GM11168 (cell line): ENCODE measurements at regions not wholly inside any gene's neighbourhood (a gene's known extent, or its start where the extent isn't known, plus 50 kb on each side); places are given as distances from the start of the nearest gene placed in this dataset.
"Not testable (repeated sequence)": the region's sequence is repeated elsewhere in the genome, so short reads cannot be mapped to it uniquely, and the experiment has no call there.

ENCODE experiments used
- in situ Hi-C: fragments of 300-500 bp; cut with MboI; formaldehyde crosslinking; loops from one replicate; pipeline ENCODE4 v1.12.0; 2022; ENCODE audit warnings: low sequenced_read_pairs; ENCODE audit not compliant: unreplicated experiment

- in situ Hi-C loops = no loop called here
Observed at GRCh38 chr18:55918444-55918843, 330.5 kb upstream of the TCF4 start.

GRCh38 chr18:55912919-55913318 lies 324.9 kb upstream of the TCF4 start:
- in situ Hi-C loops = no loop called here

- in situ Hi-C loops = no loop called here
Observed at GRCh38 chr18:55912071-55912470, 324.1 kb upstream of the TCF4 start.

GRCh38 chr18:55910296-55910695 lies 322.3 kb upstream of the TCF4 start:
- in situ Hi-C loops = no loop called here

DNA sequence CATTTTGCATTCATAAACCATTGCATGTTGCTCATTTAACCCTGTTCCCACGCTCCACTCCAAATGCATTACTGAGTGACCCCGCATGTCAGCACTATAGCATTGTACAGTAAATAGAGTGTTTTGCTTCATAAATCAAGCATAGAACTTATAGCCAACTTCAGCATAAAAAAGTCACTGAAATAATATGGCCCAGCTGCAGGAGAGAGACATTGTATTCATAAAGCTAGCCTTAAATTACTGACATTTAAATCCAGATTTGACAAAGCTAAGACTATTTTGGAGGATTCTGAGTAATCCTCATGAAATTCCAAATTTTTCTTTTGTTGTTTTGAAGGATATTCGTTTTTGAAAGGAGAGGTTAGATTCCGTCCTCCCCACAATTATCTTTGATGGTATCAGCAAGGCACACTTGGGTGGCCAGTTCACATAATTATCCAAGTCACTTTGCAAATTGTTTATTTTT lies 320.9 kb upstream of the TCF4 start:
- in situ Hi-C loops = no loop called here

- in situ Hi-C loops = no loop called here
Observed at GRCh38 chr18:55907453-55908175, 319.6 kb upstream of the TCF4 start.

DNA sequence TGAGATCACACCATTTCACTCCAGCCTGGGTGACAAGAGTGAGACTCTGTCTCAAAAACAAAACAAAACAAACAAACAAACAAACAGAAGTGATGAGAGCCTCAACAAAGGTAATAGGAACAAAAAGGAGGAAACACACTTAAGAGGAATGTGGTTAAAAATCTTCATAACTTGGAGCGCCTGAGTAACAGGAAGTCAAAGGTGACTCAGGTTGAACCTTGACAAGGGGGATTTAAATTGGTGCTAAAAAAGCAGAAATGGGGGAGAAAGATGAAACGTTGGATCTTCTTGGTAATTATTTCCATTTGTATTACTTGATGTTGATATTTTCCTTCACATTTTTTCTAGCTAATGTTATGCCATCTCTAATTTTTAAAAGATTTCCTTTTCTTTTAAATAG lies 318.5 kb upstream of the TCF4 start:
- in situ Hi-C loops = no loop called here

GRCh38 chr18:55903911-55904310 lies 315.9 kb upstream of the TCF4 start:
- in situ Hi-C loops = no loop called here

DNA sequence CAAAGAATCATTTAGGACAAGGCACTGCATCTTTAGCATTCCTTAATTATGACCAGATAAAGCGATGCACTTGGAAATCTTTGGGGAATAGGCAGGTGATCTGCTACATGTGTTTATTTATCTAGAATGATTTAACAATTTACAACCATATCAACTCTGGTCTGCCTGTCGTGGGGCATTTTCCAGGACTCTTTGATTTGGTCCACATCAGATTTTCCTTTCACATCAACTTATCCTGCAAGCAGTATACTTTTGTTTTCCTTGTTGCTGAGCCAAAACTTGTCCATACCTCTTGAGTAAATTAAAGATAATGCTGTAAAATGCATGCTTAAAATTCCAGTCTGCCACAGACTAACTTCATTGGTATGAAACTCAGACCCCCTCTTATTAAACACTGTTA lies 312.4 kb upstream of the TCF4 start:
- in situ Hi-C loops = no loop called here

DNA sequence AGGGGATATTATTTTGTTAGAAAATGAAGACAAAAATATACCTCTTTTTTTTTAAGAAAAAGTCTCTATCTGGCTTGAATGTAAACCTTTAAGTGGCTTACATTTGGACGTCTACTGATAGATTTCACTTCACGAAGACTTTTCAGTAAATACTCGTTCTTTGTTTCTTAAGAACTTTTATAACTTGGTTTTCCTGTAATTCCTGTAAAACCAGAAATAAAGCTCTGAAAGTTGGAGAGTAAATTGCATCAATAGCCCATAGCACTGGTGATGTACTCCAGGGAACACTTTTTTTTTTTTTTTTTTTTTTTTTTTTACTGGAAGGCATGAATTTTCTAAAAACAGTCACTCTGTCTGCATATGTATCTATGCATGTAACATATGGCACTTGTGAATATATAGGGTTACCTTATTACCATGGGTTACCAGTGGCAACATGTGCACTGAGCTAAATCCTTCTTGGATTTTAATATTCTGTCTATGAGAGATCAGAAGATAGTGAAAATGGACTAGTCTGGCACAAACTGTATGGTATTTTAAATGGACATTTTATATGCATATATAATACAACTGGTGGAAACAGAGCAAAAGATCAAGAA lies 309.2 kb upstream of the TCF4 start:
- in situ Hi-C loops = no loop called here

DNA sequence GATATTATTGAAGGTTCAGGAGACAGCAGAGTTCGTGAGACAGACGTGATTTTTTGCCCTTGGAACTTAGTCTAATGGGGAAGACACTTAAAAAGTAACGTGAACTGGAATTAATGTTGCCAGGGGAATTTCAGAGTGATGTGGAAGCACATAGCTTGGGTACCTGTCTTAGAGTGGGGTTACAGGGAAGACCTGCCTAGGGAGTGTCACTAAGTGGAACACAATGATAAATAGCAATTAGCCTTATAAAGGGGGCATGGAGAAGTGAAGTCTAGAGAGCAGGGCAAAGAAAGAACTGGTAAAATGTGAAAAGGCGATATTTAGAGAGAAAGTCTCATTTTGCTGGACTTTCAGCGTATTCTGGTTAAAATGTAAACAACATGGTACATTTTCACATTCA lies 306.0 kb upstream of the TCF4 start:
- in situ Hi-C loops = no loop called here

DNA sequence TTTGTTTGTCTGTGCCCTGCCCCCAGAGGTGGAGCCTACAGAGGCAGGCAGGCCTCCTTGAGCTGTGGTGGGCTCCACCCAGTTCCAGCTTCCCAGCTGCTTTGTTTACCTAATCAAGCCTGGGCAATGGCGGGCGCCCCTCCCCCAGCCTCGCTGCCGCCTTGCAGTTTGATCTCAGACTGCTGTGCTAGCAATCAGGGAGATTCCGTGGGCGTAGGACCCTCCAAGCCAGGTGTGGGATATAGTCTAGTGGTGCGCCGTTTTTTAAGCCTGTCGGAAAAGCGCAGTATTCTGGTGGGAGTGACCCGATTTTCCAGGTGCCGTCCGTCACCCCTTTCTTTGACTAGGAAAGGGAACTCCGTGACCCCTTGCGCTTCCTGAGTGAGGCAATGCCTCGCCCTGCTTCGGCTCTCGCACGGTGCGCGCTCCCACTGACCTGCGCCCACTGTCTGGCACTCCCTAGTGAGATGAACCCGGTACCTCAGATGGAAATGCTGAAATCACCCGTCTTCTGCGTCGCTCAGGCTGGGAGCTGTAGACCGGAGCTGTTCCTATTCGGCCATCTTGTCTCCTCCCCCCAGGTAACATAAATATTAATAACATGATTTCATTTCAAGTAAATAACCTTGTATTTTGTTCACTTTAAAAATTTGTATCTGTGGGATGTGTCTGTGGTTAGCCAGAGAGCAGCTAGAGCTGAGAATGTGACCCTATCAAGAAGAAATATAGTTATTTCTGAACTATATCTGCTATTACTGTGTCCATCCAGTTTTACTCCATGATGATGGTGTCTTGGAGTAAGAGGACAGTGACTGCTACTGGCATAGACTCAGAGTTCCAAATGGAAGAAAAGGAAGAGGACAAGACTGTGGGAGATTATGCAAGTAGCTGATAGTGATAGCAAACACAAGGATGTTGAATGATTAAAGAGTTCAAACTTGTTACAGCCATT lies 305.1 kb upstream of the TCF4 start:
- in situ Hi-C loops = not testable (repeated sequence)

DNA sequence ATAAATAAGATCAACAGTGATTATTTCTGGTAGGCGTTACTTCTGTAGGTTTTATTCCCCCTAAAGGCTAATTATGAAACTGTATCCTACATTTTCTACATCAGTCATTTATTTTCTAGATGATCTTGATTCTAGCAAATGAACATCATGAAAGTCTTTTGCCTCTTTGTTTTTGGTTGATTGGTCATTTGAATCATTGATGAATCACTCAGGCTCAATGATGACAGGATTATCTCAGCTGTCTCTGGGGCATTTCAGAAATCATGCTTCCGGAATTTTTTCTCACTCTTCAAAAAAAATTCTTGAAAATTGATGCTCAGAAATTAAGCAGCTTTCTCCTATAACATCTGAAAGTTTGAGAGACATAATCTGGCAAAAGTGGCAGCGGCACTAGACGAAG lies 298.9 kb upstream of the TCF4 start:
- in situ Hi-C loops = no loop called here

GRCh38 chr18:55884498-55884897 lies 296.5 kb upstream of the TCF4 start:
- in situ Hi-C loops = no loop called here

- in situ Hi-C loops = no loop called here
Observed at GRCh38 chr18:55880617-55881016, 292.6 kb upstream of the TCF4 start.

GRCh38 chr18:55879331-55879730 lies 291.3 kb upstream of the TCF4 start:
- in situ Hi-C loops = no loop called here

- in situ Hi-C loops = no loop called here
Observed at GRCh38 chr18:55878224-55878623, 290.2 kb upstream of the TCF4 start.

- in situ Hi-C loops = no loop called here
Observed at GRCh38 chr18:55877321-55877720, 289.3 kb upstream of the TCF4 start.

- in situ Hi-C loops = no loop called here
Observed at GRCh38 chr18:55876254-55876653, 288.3 kb upstream of the TCF4 start.

GRCh38 chr18:55875371-55875901 lies 287.4 kb upstream of the TCF4 start:
- in situ Hi-C loops = no loop called here
